IMR-90 (cell line): ENCODE measurements at regions not wholly inside any gene's neighbourhood (a gene's known extent, or its start where the extent isn't known, plus 50 kb on each side); places are given as distances from the start of the nearest gene placed in this dataset.

Experiments used
- CHD1 ChIP-seq: IDR thresholded peaks from 2 replicates; pipeline ENCODE4 v1.6.1; 2012; ENCODE audit warnings: low read depth, low read length, improper control_type of control experiment
- FOS ChIP-seq: fragments of 150-350 bp; IDR thresholded peaks from 2 replicates; pipeline ENCODE4 v1.6.1; 2016; ENCODE audit warnings: low read depth, low read length
- MAFK ChIP-seq: IDR thresholded peaks from 2 replicates; pipeline ENCODE4 v1.6.1; 2012; ENCODE audit warnings: low read depth, low read length, improper control_type of control experiment
- POLR2A ChIP-seq: IDR thresholded peaks from 2 replicates; pipeline ENCODE4 v1.6.1; 2012; ENCODE audit warnings: mild to moderate bottlenecking, low read depth, low read length
- RFX5 ChIP-seq: IDR thresholded peaks from 2 replicates; pipeline ENCODE4 v1.8.0; 2012; ENCODE audit warnings: low read depth, mild to moderate bottlenecking, low read length, moderate library complexity
- SMC3 ChIP-seq: fragments of 150-350 bp; IDR thresholded peaks from 2 replicates; pipeline ENCODE4 v1.6.1; 2016; ENCODE audit warnings: low read depth, mild to moderate bottlenecking, antibody characterized with exemption, low read length, moderate library complexity
- TF ChIP-seq, protein P1 (sequence below): conservative IDR thresholded peaks from 2 replicates; pipeline ENCODE4 v1.5.1; 2012; ENCODE audit warnings: mild to moderate bottlenecking, low read depth, low read length, improper control_type of control experiment

DNA sequence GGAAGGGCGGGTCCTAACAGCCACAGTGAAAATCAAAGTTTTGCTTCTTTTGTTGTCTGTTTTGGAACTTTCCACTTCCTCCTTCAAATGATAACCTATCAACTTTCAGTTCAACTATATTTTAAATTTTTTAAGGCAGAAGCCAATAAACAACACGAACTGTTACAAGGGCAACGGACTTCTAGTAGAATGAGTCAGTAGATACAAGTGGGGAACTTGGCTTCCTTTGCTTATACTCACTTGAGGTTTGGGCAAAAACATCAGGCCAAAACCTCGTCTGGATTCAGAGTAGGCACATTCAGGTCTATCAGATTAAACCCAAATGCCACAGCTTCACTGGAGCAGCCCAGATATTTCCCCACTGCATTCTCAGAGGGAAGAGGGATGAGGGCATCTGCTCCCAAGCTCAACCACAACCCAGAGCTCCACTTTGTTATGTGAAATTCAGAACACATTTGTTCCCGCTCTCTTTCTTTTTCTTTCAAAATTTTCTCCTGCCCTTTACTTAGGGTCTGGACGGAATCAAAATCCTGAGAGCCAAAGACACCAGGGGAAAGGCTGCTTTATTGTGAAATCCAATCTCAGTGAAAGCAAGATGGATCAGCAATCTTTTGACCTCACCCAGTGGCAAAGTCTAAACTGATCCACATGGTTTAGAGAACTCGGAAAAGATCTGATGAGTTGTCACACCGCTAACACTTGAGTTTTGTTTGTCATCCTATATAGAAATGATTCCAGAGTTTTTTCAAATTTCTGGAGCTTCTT lies 152.5 kb upstream of the BTG1 start:
- TF ChIP-seq FOS (no peak; the same call in 1 of the 2 replicates), CHD1 (no peak), SMC3 (no peak), POLR2A (no peak), MAFK (no peak), RFX5 (no peak)
- TF ChIP-seq, protein P1, sequence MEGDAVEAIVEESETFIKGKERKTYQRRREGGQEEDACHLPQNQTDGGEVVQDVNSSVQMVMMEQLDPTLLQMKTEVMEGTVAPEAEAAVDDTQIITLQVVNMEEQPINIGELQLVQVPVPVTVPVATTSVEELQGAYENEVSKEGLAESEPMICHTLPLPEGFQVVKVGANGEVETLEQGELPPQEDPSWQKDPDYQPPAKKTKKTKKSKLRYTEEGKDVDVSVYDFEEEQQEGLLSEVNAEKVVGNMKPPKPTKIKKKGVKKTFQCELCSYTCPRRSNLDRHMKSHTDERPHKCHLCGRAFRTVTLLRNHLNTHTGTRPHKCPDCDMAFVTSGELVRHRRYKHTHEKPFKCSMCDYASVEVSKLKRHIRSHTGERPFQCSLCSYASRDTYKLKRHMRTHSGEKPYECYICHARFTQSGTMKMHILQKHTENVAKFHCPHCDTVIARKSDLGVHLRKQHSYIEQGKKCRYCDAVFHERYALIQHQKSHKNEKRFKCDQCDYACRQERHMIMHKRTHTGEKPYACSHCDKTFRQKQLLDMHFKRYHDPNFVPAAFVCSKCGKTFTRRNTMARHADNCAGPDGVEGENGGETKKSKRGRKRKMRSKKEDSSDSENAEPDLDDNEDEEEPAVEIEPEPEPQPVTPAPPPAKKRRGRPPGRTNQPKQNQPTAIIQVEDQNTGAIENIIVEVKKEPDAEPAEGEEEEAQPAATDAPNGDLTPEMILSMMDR, result no peak
